Right ventricle myocardium superior (tissue), 1 donor: ENCODE measurements at regions not wholly inside any gene's neighbourhood (a gene's known extent, or its start where the extent isn't known, plus 50 kb on each side); places are given as distances from the start of the nearest gene placed in this dataset.
"Not testable (repeated sequence)": the region's sequence is repeated elsewhere in the genome, so short reads cannot be mapped to it uniquely, and the experiment has no call there.

ENCODE experiments used
- ATAC-seq: fragments of 200-7000 bp; cut with Tn5 transposase; one replicate; pipeline ENCODE4 v1.9.1; 2020; ENCODE audit warnings: mild to moderate bottlenecking; ENCODE audit not compliant: poor library complexity
- DNase-seq: peaks from one replicate; pipeline ENCODE4 v3.0.0-alpha.2; 2020
- intact Hi-C: fragments of 100-400 bp; cut with DNase I; formaldehyde crosslinking; loops from one replicate; pipeline ENCODE4 v1.11.2; 2022
- donor health status: DM: no; HTN: yes; CAD: no; lungs with severe emphysema.

- intact Hi-C loops = no loop called here
- ATAC-seq = peak; percentile 68
- peak; percentile 56 for DNase-seq
These were observed 78.7 kb upstream of the GRAMD1B start for GRCh38 chr11:123351375-123351774.

GRCh38 chr11:123349382-123349781, 80.7 kb upstream of the GRAMD1B start:
- intact Hi-C loops = no loop called here
- no peak for ATAC-seq
- no peak for DNase-seq

- ATAC-seq (no peak), DNase-seq (no peak)
- intact Hi-C loops = no loop called here
These were observed 85.2 kb upstream of the GRAMD1B start for GRCh38 chr11:123344790-123345357.

- ATAC-seq, DNase-seq, intact Hi-C loops: not testable (repeated sequence)
These were observed 85.9 kb upstream of the GRAMD1B start for GRCh38 chr11:123344188-123344587.

- no peak for DNase-seq
- no peak for ATAC-seq
- intact Hi-C loops = no loop called here
These were observed 90.9 kb upstream of the GRAMD1B start for GRCh38 chr11:123338997-123339752.

- ATAC-seq (no peak), DNase-seq (no peak)
- intact Hi-C loops = no loop called here
These were observed 91.7 kb upstream of the GRAMD1B start for GRCh38 chr11:123338266-123338800.

GRCh38 chr11:123334925-123335324, 95.1 kb upstream of the GRAMD1B start:
- ATAC-seq (no peak), DNase-seq (no peak)
- intact Hi-C loops = no loop called here

- ATAC-seq, DNase-seq, intact Hi-C loops: not testable (repeated sequence)
These were observed 97.5 kb upstream of the GRAMD1B start for GRCh38 chr11:123332577-123332976.

GRCh38 chr11:123330948-123331347, 99.1 kb upstream of the GRAMD1B start:
- DNase-seq = no peak
- peak; percentile 96 for ATAC-seq
- intact Hi-C loops = no loop called here

- DNase-seq (no peak), ATAC-seq (peak; percentile 30)
- intact Hi-C loops = no loop called here
These were observed 99.6 kb upstream of the GRAMD1B start for GRCh38 chr11:123330471-123330870.

- intact Hi-C loops = no loop called here
- ATAC-seq (no peak), DNase-seq (no peak)
These were observed 100.0 kb upstream of the GRAMD1B start for GRCh38 chr11:123330071-123330470.

- intact Hi-C loops = no loop called here
- ATAC-seq (no peak), DNase-seq (no peak)
These were observed 101.7 kb upstream of the GRAMD1B start for GRCh38 chr11:123328281-123328867.

- no peak for ATAC-seq
- no peak for DNase-seq
- intact Hi-C loops = no loop called here
These were observed 104.5 kb upstream of the GRAMD1B start for GRCh38 chr11:123325533-123325932.

GRCh38 chr11:123323568-123323967, 106.5 kb upstream of the GRAMD1B start:
- no peak for DNase-seq
- ATAC-seq = no peak
- intact Hi-C loops = no loop called here

GRCh38 chr11:123321636-123322035, 108.4 kb upstream of the GRAMD1B start:
- intact Hi-C loops = no loop called here
- ATAC-seq (no peak), DNase-seq (no peak)

- intact Hi-C loops = no loop called here
- DNase-seq = no peak
- ATAC-seq = no peak
These were observed 111.4 kb upstream of the GRAMD1B start for GRCh38 chr11:123318623-123319022.

- not testable (repeated sequence) for ATAC-seq
These were observed 111.9 kb upstream of the GRAMD1B start for GRCh38 chr11:123318132-123318531.

GRCh38 chr11:123316003-123316402, 114.1 kb upstream of the GRAMD1B start:
- no peak for DNase-seq
- intact Hi-C loops = no loop called here
- ATAC-seq = no peak

More at GRCh38 chr11:123318132-123318531, 111.9 kb upstream of the GRAMD1B start:
- DNase-seq, intact Hi-C loops: not testable (repeated sequence)

- intact Hi-C loops = no loop called here
- peak; percentile 63 for DNase-seq
- peak; percentile 96 for ATAC-seq
These were observed 115.1 kb upstream of the GRAMD1B start for GRCh38 chr11:123314972-123315371.

- no peak for DNase-seq
- intact Hi-C loops = no loop called here
- no peak for ATAC-seq
These were observed 116.8 kb upstream of the GRAMD1B start for GRCh38 chr11:123313262-123313661.
